ENCODE measurements at regions not wholly inside any gene's neighbourhood (a gene's known extent, or its start where the extent isn't known, plus 50 kb on each side); places are given as distances from the start of the nearest gene placed in this dataset.

- TF ChIP-seq, protein P1, sequence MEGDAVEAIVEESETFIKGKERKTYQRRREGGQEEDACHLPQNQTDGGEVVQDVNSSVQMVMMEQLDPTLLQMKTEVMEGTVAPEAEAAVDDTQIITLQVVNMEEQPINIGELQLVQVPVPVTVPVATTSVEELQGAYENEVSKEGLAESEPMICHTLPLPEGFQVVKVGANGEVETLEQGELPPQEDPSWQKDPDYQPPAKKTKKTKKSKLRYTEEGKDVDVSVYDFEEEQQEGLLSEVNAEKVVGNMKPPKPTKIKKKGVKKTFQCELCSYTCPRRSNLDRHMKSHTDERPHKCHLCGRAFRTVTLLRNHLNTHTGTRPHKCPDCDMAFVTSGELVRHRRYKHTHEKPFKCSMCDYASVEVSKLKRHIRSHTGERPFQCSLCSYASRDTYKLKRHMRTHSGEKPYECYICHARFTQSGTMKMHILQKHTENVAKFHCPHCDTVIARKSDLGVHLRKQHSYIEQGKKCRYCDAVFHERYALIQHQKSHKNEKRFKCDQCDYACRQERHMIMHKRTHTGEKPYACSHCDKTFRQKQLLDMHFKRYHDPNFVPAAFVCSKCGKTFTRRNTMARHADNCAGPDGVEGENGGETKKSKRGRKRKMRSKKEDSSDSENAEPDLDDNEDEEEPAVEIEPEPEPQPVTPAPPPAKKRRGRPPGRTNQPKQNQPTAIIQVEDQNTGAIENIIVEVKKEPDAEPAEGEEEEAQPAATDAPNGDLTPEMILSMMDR (IDR thresholded peaks at IDR 0.05), result no peak
- no peak for TF ChIP-seq POLR2A (IDR thresholded peaks at IDR 0.05)
- TF ChIP-seq POLR2AphosphoS5 (IDR thresholded peaks at IDR 0.05), result no peak
Observed at GRCh38 chr21:43315244-43316137, 111.4 kb downstream of the SIK1 start.
